ENCODE measurements at regions not wholly inside any gene's neighbourhood (a gene's known extent, or its start where the extent isn't known, plus 50 kb on each side); places are given as distances from the start of the nearest gene placed in this dataset.

GRCh38 chr7:91463330-91463729, 199.1 kb downstream of the FZD1 start:
- DNase-seq (no peak), ATAC-seq (ENCODE audit: low read depth) (no peak)
- no peaks in the 10 kb centered on the region for H3K27me3 ChIP-seq (replicated peaks in 1 of 4; ENCODE audit: control extremely low read depth in 1 of 4, control insufficient read depth in 3 of 4, insufficient read depth in 4 of 4, low read length in 3 of 4)
- no peak overlapping the region for H3K4me3 ChIP-seq (ENCODE audit: control extremely low read depth in 1 of 5, extremely low read depth in 1 of 5, insufficient read depth in 1 of 5, low read depth in 2 of 5, low read length in 4 of 5)
- H3K36me3 ChIP-seq (replicated peaks in 1 of 2; ENCODE audit: control extremely low read depth in 1 of 2, control insufficient read depth in 1 of 2, extremely low read depth in 1 of 2, insufficient read depth in 2 of 2, low read length in 1 of 2) = no peaks in the 10 kb centered on the region
- H3K4me1 ChIP-seq (ENCODE audit: control insufficient read depth in 2 of 2, insufficient read depth in 2 of 2, low read length in 2 of 2) = no peaks in the 10 kb centered on the region
- intact Hi-C loops (cut with micrococcal nuclease) = no loop called here
- Mint-ChIP-seq H3K27me3 (no peaks in the 10 kb centered on the region), H3K4me1 (no peaks in the 10 kb centered on the region), H3K9me3 (ENCODE audit: insufficient read depth) (no peaks in the 10 kb centered on the region), H3K27ac (no peak overlapping the region), H3K4me3 (no peak overlapping the region)
- H3K4me2 ChIP-seq (replicated peaks; ENCODE audit: low read depth, low read length, poor library complexity, severe bottlenecking) = no peak overlapping the region
- H4K20me1 ChIP-seq (ENCODE audit: control insufficient read depth, insufficient read depth, low read length, poor library complexity, severe bottlenecking) = no peaks in the 10 kb centered on the region
- POLR2A ChIA-PET = no interaction called here
- no peak overlapping the region for H2AFZ ChIP-seq (ENCODE audit: insufficient read depth, low read depth, low read length, poor library complexity, severe bottlenecking)
- no peak overlapping the region for H3K9ac ChIP-seq (ENCODE audit: low read length)
- no peaks in the 10 kb centered on the region for H3K79me2 ChIP-seq (ENCODE audit: control insufficient read depth, insufficient read depth, low read length)
- no peak for TF ChIP-seq CTCF (IDR thresholded peaks at IDR 0.05)
- TF ChIP-seq EZH2 (IDR thresholded peaks at IDR 0.05; ENCODE audit: borderline replicate concordance, insufficient read depth, low read depth, low read length, poor library complexity, severe bottlenecking) = no peak
- WGBS (ENCODE audit: insufficient coverage) = 87% methylated on average over 15 of the region's 15 CpGs
- no peak overlapping the region for H3K27ac ChIP-seq (ENCODE audit: low read length in 2 of 2)
- H3K9me3 ChIP-seq (ENCODE audit: control extremely low read depth in 1 of 3, control insufficient read depth in 2 of 3, insufficient read depth in 1 of 3, low read length in 2 of 3) = no peaks in the 10 kb centered on the region
- CTCF ChIA-PET = no interaction called here

GRCh38 chr7:91465595-91466061, 201.4 kb downstream of the FZD1 start:
- TF ChIP-seq EZH2 (IDR thresholded peaks at IDR 0.05; ENCODE audit: borderline replicate concordance, insufficient read depth, low read depth, low read length, poor library complexity, severe bottlenecking) = no peak
- TF ChIP-seq CTCF (IDR thresholded peaks at IDR 0.05) = no peak
- H3K9me3 Mint-ChIP-seq (ENCODE audit: insufficient read depth) = no peaks in the 10 kb centered on the region
- intact Hi-C loops (cut with micrococcal nuclease) = no loop called here
- no peaks in the 10 kb centered on the region for H3K27me3 ChIP-seq (replicated peaks in 1 of 4; ENCODE audit: control extremely low read depth in 1 of 4, control insufficient read depth in 3 of 4, insufficient read depth in 4 of 4, low read length in 3 of 4)
- no peak overlapping the region for H3K27ac ChIP-seq (ENCODE audit: low read length in 2 of 2)
- H3K4me2 ChIP-seq (replicated peaks; ENCODE audit: low read depth, low read length, poor library complexity, severe bottlenecking) = no peak overlapping the region
- no peaks in the 10 kb centered on the region for H3K27me3 Mint-ChIP-seq
- no peaks in the 10 kb centered on the region for H4K20me1 ChIP-seq (ENCODE audit: control insufficient read depth, insufficient read depth, low read length, poor library complexity, severe bottlenecking)
- CTCF ChIA-PET = no interaction called here
- no peak overlapping the region for H2AFZ ChIP-seq (ENCODE audit: insufficient read depth, low read depth, low read length, poor library complexity, severe bottlenecking)
- H3K4me3 ChIP-seq (ENCODE audit: control extremely low read depth in 1 of 5, extremely low read depth in 1 of 5, insufficient read depth in 1 of 5, low read depth in 2 of 5, low read length in 4 of 5) = no peak overlapping the region
- H3K4me1 ChIP-seq (ENCODE audit: control insufficient read depth in 2 of 2, insufficient read depth in 2 of 2, low read length in 2 of 2) = no peaks in the 10 kb centered on the region
- H3K36me3 ChIP-seq (replicated peaks in 1 of 2; ENCODE audit: control extremely low read depth in 1 of 2, control insufficient read depth in 1 of 2, extremely low read depth in 1 of 2, insufficient read depth in 2 of 2, low read length in 1 of 2) = no peaks in the 10 kb centered on the region
- H3K4me3 Mint-ChIP-seq = no peak overlapping the region
- no peak for ATAC-seq (ENCODE audit: low read depth)
- H3K4me1 Mint-ChIP-seq = no peaks in the 10 kb centered on the region
- DNase-seq = no peak
- POLR2A ChIA-PET = no interaction called here
- H3K9ac ChIP-seq (ENCODE audit: low read length) = no peak overlapping the region
- H3K9me3 ChIP-seq (ENCODE audit: control extremely low read depth in 1 of 3, control insufficient read depth in 2 of 3, insufficient read depth in 1 of 3, low read length in 2 of 3) = no peaks in the 10 kb centered on the region
- no CpG with 5 or more reads among the region's 2 CpGs for WGBS (ENCODE audit: insufficient coverage)
- no peak overlapping the region for H3K27ac Mint-ChIP-seq
- H3K79me2 ChIP-seq (ENCODE audit: control insufficient read depth, insufficient read depth, low read length) = no peaks in the 10 kb centered on the region
